ENCODE measurements at regions not wholly inside any gene's neighbourhood (a gene's known extent, or its start where the extent isn't known, plus 50 kb on each side); places are given as distances from the start of the nearest gene placed in this dataset.

GRCh38 chr2:123717636-123718334, 307.3 kb upstream of the CNTNAP5 start:
- TF ChIP-seq, protein P1, sequence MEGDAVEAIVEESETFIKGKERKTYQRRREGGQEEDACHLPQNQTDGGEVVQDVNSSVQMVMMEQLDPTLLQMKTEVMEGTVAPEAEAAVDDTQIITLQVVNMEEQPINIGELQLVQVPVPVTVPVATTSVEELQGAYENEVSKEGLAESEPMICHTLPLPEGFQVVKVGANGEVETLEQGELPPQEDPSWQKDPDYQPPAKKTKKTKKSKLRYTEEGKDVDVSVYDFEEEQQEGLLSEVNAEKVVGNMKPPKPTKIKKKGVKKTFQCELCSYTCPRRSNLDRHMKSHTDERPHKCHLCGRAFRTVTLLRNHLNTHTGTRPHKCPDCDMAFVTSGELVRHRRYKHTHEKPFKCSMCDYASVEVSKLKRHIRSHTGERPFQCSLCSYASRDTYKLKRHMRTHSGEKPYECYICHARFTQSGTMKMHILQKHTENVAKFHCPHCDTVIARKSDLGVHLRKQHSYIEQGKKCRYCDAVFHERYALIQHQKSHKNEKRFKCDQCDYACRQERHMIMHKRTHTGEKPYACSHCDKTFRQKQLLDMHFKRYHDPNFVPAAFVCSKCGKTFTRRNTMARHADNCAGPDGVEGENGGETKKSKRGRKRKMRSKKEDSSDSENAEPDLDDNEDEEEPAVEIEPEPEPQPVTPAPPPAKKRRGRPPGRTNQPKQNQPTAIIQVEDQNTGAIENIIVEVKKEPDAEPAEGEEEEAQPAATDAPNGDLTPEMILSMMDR (conservative IDR thresholded peaks at IDR 0.05 in 1 of 2, IDR thresholded peaks at IDR 0.05 in 1 of 2; ENCODE audit: low read depth in 1 of 2, low read length in 2 of 2) = no peak
- TF ChIP-seq EZH2 (IDR thresholded peaks at IDR 0.05; ENCODE audit: low read length, missing control alignments) = no peak
